ENCODE measurements at regions not wholly inside any gene's neighbourhood (a gene's known extent, or its start where the extent isn't known, plus 50 kb on each side); places are given as distances from the start of the nearest gene placed in this dataset.

GRCh38 chr19:30093966-30094755 is 152.1 kb downstream of the URI1 start:
- TF ChIP-seq GATA2 (CRISPR knock-in tag; IDR thresholded peaks at IDR 0.05) (no peak), TEAD4 (IDR thresholded peaks at IDR 0.05; ENCODE audit: borderline replicate concordance, insufficient read depth) (no peak)

Data from SK-N-SH (cell line).